C4-2B (cell line): ENCODE measurements at regions not wholly inside any gene's neighbourhood (a gene's known extent, or its start where the extent isn't known, plus 50 kb on each side); places are given as distances from the start of the nearest gene placed in this dataset.

Source experiments
- CTCF ChIP-seq: fragments of 450-650 bp; conservative IDR thresholded peaks from 2 replicates; pipeline ENCODE4 v1.5.1; 2017; ENCODE audit warnings: mild to moderate bottlenecking
- ZFX ChIP-seq: fragments of 450-650 bp; IDR thresholded peaks from 2 replicates; pipeline ENCODE4 v1.6.1; 2017

- TF ChIP-seq CTCF (no peak), ZFX (no peak)
Observed at GRCh38 chr6:56311533-56312448, 64.4 kb upstream of the COL21A1 start.
